B cell (primary cell): ENCODE measurements at regions not wholly inside any gene's neighbourhood (a gene's known extent, or its start where the extent isn't known, plus 50 kb on each side); places are given as distances from the start of the nearest gene placed in this dataset.

ENCODE experiments used
- EZH2 ChIP-seq: IDR thresholded peaks from 2 replicates; pipeline ENCODE4 v1.6.1; 2012; ENCODE audit warnings: borderline replicate concordance, low read depth, mild to moderate bottlenecking, moderate library complexity, low read length; ENCODE audit not compliant: insufficient read depth, poor library complexity, severe bottlenecking
- TF ChIP-seq, protein P1 (sequence below): fragments of 200-600 bp; IDR thresholded peaks from one replicate; pipeline ENCODE4 v1.8.0; 2022; ENCODE audit warnings: antibody characterized with exemption, mild to moderate bottlenecking

DNA sequence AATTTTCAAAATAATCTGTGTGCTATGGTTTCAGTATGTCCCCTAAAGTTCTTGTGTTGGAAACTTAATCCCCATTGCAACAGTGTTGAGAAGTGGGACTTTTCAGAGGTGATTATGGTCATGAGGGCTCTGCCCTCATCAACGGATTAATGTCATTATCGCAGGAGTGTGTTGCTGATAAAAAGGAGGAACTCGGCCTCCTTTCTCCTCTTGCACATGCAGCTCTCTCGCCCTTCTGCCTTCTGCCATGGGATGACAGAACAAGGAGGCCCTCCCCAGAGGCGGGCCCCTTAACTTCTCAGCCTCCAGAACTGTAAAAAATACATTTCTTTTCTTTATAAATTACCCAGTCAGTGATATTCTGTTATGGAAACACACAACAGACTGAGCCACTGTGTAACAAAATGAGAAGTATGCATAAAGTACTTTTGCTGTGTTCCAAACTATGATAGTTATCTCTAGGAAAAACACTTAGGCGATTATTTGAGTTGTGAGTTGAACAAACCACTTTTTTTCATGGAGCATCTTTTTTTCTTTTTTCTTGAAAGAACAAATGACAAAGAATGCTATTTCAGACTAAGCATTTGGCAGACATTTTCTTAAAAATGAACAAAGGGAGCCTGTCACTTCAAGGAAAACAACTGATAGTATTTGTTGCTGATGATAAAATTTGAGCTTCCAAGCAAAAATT lies 134.8 kb upstream of the FUT8 start:
- TF ChIP-seq, protein P1, sequence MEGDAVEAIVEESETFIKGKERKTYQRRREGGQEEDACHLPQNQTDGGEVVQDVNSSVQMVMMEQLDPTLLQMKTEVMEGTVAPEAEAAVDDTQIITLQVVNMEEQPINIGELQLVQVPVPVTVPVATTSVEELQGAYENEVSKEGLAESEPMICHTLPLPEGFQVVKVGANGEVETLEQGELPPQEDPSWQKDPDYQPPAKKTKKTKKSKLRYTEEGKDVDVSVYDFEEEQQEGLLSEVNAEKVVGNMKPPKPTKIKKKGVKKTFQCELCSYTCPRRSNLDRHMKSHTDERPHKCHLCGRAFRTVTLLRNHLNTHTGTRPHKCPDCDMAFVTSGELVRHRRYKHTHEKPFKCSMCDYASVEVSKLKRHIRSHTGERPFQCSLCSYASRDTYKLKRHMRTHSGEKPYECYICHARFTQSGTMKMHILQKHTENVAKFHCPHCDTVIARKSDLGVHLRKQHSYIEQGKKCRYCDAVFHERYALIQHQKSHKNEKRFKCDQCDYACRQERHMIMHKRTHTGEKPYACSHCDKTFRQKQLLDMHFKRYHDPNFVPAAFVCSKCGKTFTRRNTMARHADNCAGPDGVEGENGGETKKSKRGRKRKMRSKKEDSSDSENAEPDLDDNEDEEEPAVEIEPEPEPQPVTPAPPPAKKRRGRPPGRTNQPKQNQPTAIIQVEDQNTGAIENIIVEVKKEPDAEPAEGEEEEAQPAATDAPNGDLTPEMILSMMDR = no peak
- TF ChIP-seq EZH2 = no peak
